ENCODE measurements at regions not wholly inside any gene's neighbourhood (a gene's known extent, or its start where the extent isn't known, plus 50 kb on each side); places are given as distances from the start of the nearest gene placed in this dataset.

GRCh38 chr13:100836711-100837110, 162.1 kb upstream of the TMTC4 start:
- ChIA-PET POLR2A (no interaction called here), CTCF (no interaction called here)
- H3K4me3 ChIP-seq (ENCODE audit: low read depth, low read length): no peak overlapping the region
- no peaks in the 10 kb centered on the region for H3K9me3 ChIP-seq (ENCODE audit: control insufficient read depth, insufficient read depth, low read depth, low read length)
- H3K4me1 ChIP-seq (ENCODE audit: control insufficient read depth, insufficient read depth, low read length): no peaks in the 10 kb centered on the region
- TF ChIP-seq ZNF692 (tag by site-specific recombination; IDR thresholded peaks at IDR 0.05) (no peak), ZNF354C (tag by site-specific recombination; IDR thresholded peaks at IDR 0.05; ENCODE audit: borderline replicate concordance, low read depth) (no peak), ZNF24 (tag by site-specific recombination; IDR thresholded peaks at IDR 0.05) (no peak), ZBTB17 (tag by site-specific recombination; IDR thresholded peaks at IDR 0.05) (no peak), ZNF626 (tag by site-specific recombination; IDR thresholded peaks at IDR 0.05) (no peak), PRDM10 (tag by site-specific recombination; IDR thresholded peaks at IDR 0.05) (no peak)
- no peak overlapping the region for H3K27ac ChIP-seq (ENCODE audit: extremely low read depth, low read depth, low read length)
- no peaks in the 10 kb centered on the region for H3K36me3 ChIP-seq (ENCODE audit: control insufficient read depth in 2 of 2, insufficient read depth in 1 of 2, low read length in 2 of 2)

- Histone ChIP-seq H3K4me3 (ENCODE audit: low read depth, low read length) (no peak overlapping the region), H3K4me1 (ENCODE audit: control insufficient read depth, insufficient read depth, low read length) (no peaks in the 10 kb centered on the region), H3K9me3 (ENCODE audit: control insufficient read depth, insufficient read depth, low read depth, low read length) (no peaks in the 10 kb centered on the region), H3K27ac (ENCODE audit: extremely low read depth, low read depth, low read length) (no peak overlapping the region), H3K36me3 (ENCODE audit: control insufficient read depth in 2 of 2, insufficient read depth in 1 of 2, low read length in 2 of 2) (no peaks in the 10 kb centered on the region)
- POLR2A ChIA-PET: no interaction called here
- TF ChIP-seq ZNF777 (tag by site-specific recombination; IDR thresholded peaks at IDR 0.05; ENCODE audit: borderline replicate concordance) (no peak), ZNF596 (tag by site-specific recombination; IDR thresholded peaks at IDR 0.05) (no peak), HOXD13 (CRISPR knock-in tag; IDR thresholded peaks at IDR 0.05; ENCODE audit: borderline replicate concordance) (no peak), ZNF138 (tag by site-specific recombination; IDR thresholded peaks at IDR 0.05; ENCODE audit: borderline replicate concordance) (no peak), ZNF10 (tag by site-specific recombination; IDR thresholded peaks at IDR 0.05) (no peak), ZNF692 (tag by site-specific recombination; IDR thresholded peaks at IDR 0.05) (no peak), CTCF (tag by site-specific recombination; IDR thresholded peaks at IDR 0.05) (no peak), ZNF610 (tag by site-specific recombination; IDR thresholded peaks at IDR 0.05; ENCODE audit: borderline replicate concordance) (no peak), ZNF174 (tag by site-specific recombination; IDR thresholded peaks at IDR 0.05) (no peak), ZNF558 (tag by site-specific recombination; IDR thresholded peaks at IDR 0.05) (no peak), KLF10 (tag by site-specific recombination; IDR thresholded peaks at IDR 0.05) (no peak), ZSCAN30 (tag by site-specific recombination; IDR thresholded peaks at IDR 0.05) (no peak), ZBTB48 (tag by site-specific recombination; IDR thresholded peaks at IDR 0.05) (no peak), ZNF16 (tag by site-specific recombination; IDR thresholded peaks at IDR 0.05; ENCODE audit: low read depth) (no peak), ZNF214 (tag by site-specific recombination; IDR thresholded peaks at IDR 0.05; ENCODE audit: borderline replicate concordance) (no peak)
- TF ChIP-seq, protein P1, sequence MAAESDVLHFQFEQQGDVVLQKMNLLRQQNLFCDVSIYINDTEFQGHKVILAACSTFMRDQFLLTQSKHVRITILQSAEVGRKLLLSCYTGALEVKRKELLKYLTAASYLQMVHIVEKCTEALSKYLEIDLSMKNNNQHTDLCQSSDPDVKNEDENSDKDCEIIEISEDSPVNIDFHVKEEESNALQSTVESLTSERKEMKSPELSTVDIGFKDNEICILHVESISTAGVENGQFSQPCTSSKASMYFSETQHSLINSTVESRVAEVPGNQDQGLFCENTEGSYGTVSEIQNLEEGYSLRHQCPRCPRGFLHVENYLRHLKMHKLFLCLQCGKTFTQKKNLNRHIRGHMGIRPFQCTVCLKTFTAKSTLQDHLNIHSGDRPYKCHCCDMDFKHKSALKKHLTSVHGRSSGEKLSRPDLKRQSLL (tag by site-specific recombination; IDR thresholded peaks at IDR 0.05): no peak
- TF ChIP-seq, protein P2, sequence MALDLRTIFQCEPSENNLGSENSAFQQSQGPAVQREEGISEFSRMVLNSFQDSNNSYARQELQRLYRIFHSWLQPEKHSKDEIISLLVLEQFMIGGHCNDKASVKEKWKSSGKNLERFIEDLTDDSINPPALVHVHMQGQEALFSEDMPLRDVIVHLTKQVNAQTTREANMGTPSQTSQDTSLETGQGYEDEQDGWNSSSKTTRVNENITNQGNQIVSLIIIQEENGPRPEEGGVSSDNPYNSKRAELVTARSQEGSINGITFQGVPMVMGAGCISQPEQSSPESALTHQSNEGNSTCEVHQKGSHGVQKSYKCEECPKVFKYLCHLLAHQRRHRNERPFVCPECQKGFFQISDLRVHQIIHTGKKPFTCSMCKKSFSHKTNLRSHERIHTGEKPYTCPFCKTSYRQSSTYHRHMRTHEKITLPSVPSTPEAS (tag by site-specific recombination; IDR thresholded peaks at IDR 0.05): no peak
- TF ChIP-seq, protein P3, sequence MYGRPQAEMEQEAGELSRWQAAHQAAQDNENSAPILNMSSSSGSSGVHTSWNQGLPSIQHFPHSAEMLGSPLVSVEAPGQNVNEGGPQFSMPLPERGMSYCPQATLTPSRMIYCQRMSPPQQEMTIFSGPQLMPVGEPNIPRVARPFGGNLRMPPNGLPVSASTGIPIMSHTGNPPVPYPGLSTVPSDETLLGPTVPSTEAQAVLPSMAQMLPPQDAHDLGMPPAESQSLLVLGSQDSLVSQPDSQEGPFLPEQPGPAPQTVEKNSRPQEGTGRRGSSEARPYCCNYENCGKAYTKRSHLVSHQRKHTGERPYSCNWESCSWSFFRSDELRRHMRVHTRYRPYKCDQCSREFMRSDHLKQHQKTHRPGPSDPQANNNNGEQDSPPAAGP (tag by site-specific recombination; IDR thresholded peaks at IDR 0.05): no peak
- CTCF ChIA-PET: no interaction called here
Measured at GRCh38 chr13:100835695-100836094, 161.1 kb upstream of the TMTC4 start.
